Pancreas (tissue), 10 donors: ENCODE measurements at regions not wholly inside any gene's neighbourhood (a gene's known extent, or its start where the extent isn't known, plus 50 kb on each side); places are given as distances from the start of the nearest gene placed in this dataset.

Experiments used
- ATAC-seq, 4 donors: fragments of 200-7000 bp; cut with Tn5 transposase; one replicate each; pipeline versions ENCODE4 v1.8.0 to v1.9.1; 2020; ENCODE audit warnings: mild to moderate bottlenecking in 4 of 4, moderate library complexity in 4 of 4
- DNase-seq, 6 donors: peaks; one replicate each; pipeline ENCODE4 v3.0.0-alpha.2; 2020
- FAIRE-seq: peaks from 2 replicates; lab custom pipeline; 2012; peaks lifted over from hg19 to GRCh38; lab: Jason Lieb, UNC
- H3K27ac ChIP-seq, 4 donors: fragments of 200-600 bp; sonication (generic); 1 replicate in 3 of 4; 2 replicates in 1 of 4; pipeline versions ENCODE4 v1.5.0 to v1.8.0; 2020
- H3K27me3 ChIP-seq, 4 donors: fragments of 200-600 bp; one replicate each; pipeline ENCODE4 v1.8.0; 2021
- H3K36me3 ChIP-seq, 3 donors: fragments of 200-600 bp; sonication (generic) in 1 of 3; one replicate each; pipeline versions ENCODE4 v1.5.0 to v1.8.0; 2020 to 2021
- H3K4me1 ChIP-seq, 3 donors: fragments of 200-600 bp; one replicate each; pipeline ENCODE4 v1.8.0; 2021
- H3K4me3 ChIP-seq, 4 donors: fragments of 200-600 bp; sonication (generic) in 2 of 4; one replicate each; pipeline versions ENCODE4 v1.5.0 to v1.8.0; 2020 to 2021
- H3K9me3 ChIP-seq, 4 donors: fragments of 200-600 bp; one replicate each; pipeline ENCODE4 v1.8.0; 2021
- WGBS, 2 donors: extraction: QIAGEN DNeasy Blood & Tissue Kit; methylation state at CpG; one replicate each; pipeline ENCODE4 v1.1.7; 2013; 5-methylcytosine and 5-hydroxymethylcytosine counted together
- intact Hi-C, 3 donors: fragments of 100-400 bp; cut with DNase I; formaldehyde crosslinking; loops; one replicate each; pipeline versions ENCODE4 v1.11.1 to v1.14.2; 2022
- TF ChIP-seq, protein P1 (sequence below), 4 donors: fragments of 200-600 bp; sonication (generic) in 3 of 4; IDR thresholded peaks; one replicate each; pipeline versions ENCODE4 v1.5.0 to v1.8.0; 2021; ENCODE audit warnings: antibody characterized with exemption in 4 of 4
- donor health status: healthy with polysubstance abuse.
- donor health status: DM: no; HTN: no; CAD: no; lungs with moderate emphysema.
- donor health status: DM: no; HTN: no; CAD: no.
- donor health status: control.
- donor health status: control.
- donor health status: Bipolar disorder and iron deficiency.
- donor health status: DM: yes; HTN: yes; CAD: no.
- donor health status: DM: no; HTN: no; CAD: no.
- donor health status: DM: no; HTN: no; CAD: no.
- donor health status: DM: yes; HTN: yes; CAD: no.

DNA sequence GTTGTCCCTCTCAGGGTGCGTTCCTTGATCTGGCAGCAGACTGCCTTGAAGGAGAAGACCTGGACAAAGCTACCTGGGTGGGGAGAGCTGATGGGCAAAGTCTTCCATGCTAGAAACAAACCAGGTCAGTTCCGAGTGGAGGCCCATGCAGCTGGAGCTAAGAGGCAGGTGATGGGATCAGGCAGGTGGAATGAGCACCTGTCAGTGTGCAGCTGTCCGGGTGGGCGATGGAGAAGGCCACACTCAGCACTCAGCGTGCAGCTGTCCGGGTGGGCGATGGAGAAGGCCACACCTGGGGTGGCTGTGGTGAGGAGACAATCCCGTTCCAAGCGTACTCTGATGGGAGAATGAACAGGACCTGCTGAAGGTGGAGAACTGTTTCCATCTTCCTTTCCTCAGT lies 237.3 kb upstream of the MYT1L start:
- Histone ChIP-seq H3K9me3 (no peaks in the 10 kb centered on the region), H3K4me3 (no peak overlapping the region), H3K4me1 (no peaks in the 10 kb centered on the region), H3K27me3 (no peaks in the 10 kb centered on the region), H3K27ac (no peak overlapping the region), H3K36me3 (no peaks in the 10 kb centered on the region)
- FAIRE-seq (no peak), DNase-seq (no peak), ATAC-seq (no peak)
- intact Hi-C loops, result no loop called here
- 73 to 89% methylated on average over 9 of the region's 9 CpGs for WGBS, 2 donors
- TF ChIP-seq, protein P1, sequence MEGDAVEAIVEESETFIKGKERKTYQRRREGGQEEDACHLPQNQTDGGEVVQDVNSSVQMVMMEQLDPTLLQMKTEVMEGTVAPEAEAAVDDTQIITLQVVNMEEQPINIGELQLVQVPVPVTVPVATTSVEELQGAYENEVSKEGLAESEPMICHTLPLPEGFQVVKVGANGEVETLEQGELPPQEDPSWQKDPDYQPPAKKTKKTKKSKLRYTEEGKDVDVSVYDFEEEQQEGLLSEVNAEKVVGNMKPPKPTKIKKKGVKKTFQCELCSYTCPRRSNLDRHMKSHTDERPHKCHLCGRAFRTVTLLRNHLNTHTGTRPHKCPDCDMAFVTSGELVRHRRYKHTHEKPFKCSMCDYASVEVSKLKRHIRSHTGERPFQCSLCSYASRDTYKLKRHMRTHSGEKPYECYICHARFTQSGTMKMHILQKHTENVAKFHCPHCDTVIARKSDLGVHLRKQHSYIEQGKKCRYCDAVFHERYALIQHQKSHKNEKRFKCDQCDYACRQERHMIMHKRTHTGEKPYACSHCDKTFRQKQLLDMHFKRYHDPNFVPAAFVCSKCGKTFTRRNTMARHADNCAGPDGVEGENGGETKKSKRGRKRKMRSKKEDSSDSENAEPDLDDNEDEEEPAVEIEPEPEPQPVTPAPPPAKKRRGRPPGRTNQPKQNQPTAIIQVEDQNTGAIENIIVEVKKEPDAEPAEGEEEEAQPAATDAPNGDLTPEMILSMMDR (IDR thresholded peaks at IDR 0.05), result no peak

DNA sequence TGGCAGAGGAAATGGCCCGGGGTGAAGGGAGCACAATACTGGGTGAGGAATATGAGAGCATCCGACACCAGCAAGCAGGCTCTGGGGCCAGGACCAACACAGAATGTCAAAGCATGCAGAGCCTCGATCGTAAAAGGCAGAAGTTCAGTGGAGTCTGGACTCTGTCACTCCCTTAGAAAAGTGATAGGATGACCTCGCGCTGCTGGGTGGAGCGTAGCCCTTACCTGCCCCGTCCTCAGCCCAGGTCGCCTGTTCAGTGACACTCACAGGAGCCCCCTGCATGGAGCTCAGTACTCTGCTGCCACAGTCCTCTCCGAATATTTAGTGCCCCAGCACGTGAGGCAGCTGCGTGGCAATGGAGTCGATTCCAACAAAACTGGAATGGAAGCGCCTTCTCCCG lies 236.7 kb upstream of the MYT1L start:
- 73 to 81% methylated on average over 15 of the region's 15 CpGs for WGBS, 2 donors
- Histone ChIP-seq H3K4me1 (no peaks in the 10 kb centered on the region), H3K4me3 (no peak overlapping the region), H3K36me3 (no peaks in the 10 kb centered on the region), H3K9me3 (no peaks in the 10 kb centered on the region), H3K27ac (no peak overlapping the region), H3K27me3 (no peaks in the 10 kb centered on the region)
- TF ChIP-seq, protein P1 (IDR thresholded peaks at IDR 0.05), result no peak
- intact Hi-C loops, result no loop called here
- no peak for FAIRE-seq
- no peak for ATAC-seq
- DNase-seq, result no peak

DNA sequence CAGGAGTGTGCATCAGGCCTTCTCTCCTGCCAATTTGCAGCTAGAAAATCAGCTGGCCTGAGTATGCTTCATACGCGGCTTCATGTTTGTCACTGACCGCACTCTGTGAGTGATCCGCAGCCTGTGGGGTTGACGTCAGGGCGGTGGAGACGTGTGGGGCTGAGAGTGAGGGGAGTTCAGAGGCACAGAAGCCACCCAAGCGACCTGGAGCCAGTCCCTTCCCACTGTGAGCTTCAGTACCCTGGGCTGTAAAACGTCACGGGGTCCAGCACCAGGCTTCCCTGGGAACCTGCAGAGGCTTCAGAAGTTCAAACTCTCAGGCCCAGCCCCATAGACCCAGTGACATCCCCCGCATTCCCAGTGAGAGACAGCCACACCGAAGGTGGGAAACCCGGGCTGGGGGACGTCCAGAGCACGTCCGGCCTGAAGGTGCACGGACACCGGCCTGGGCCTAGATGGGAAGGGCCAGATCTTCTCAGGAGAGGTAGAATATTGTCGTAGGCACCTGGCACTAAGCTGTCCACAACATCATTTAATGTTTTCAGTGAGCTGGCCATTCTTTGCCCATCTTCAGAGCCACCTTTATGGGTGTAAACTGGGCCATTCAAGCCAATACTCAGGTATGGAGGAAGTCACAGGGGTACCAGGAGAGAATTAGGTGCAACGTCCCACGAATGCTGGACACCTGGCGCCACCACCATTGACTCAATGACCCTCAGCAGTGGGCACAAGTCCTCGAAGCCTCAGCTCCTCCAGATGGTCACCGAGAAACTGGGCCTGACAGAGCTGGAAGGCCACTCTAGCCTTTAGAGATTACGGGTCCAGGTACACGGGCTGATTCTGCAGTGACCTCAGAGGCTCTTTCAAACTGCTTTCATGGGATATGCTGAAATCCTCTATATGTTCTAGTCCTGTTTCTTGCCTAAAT lies 235.6 kb upstream of the MYT1L start:
- H3K36me3 ChIP-seq, result no peaks in the 10 kb centered on the region
- no peak for ATAC-seq
- H3K27me3 ChIP-seq, result no peaks in the 10 kb centered on the region
- 75 to 81% methylated on average over 26 of the region's 26 CpGs for WGBS, 2 donors
- intact Hi-C loops, result no loop called here
- no peaks in the 10 kb centered on the region for H3K9me3 ChIP-seq
- no peak overlapping the region for H3K27ac ChIP-seq
- FAIRE-seq, result no peak
- no peak overlapping the region for H3K4me3 ChIP-seq
- no peaks in the 10 kb centered on the region for H3K4me1 ChIP-seq
- no peak for DNase-seq
- TF ChIP-seq, protein P1 (IDR thresholded peaks at IDR 0.05), result no peak

DNA sequence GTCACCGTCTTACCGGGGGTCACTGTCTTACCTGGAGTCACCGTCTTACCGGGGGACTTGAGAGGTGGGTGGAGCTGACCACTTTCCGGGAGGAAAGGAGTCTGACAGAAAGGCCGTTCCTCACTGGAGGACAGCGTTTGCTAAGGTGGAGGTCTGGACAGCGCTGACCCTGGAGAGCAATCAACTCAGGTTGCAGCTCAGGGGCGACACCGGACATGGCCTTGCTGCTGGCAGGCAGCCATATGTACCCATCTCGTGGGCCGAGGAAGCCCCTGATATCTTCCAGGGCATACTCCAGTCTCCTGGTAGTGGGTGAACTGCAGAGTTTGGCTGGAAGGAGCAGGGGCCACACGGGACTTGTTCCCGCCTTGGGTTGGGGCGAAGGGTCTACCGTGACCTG lies 234.6 kb upstream of the MYT1L start:
- Histone ChIP-seq H3K4me3 (no peak overlapping the region), H3K9me3 (no peaks in the 10 kb centered on the region), H3K27ac (no peak overlapping the region), H3K4me1 (no peaks in the 10 kb centered on the region), H3K36me3 (no peaks in the 10 kb centered on the region), H3K27me3 (no peaks in the 10 kb centered on the region)
- DNase-seq (no peak), ATAC-seq (no peak), FAIRE-seq (no peak)
- TF ChIP-seq, protein P1 (IDR thresholded peaks at IDR 0.05), result no peak
- WGBS, 2 donors, result 78 to 84% methylated on average over 16 of the region's 16 CpGs
- intact Hi-C loops, result no loop called here
